MV-4-11 (cell line): ENCODE measurements at regions not wholly inside any gene's neighbourhood (a gene's known extent, or its start where the extent isn't known, plus 50 kb on each side); places are given as distances from the start of the nearest gene placed in this dataset.
"Not testable (repeated sequence)": the region's sequence is repeated elsewhere in the genome, so short reads cannot be mapped to it uniquely, and the experiment has no call there.

Experiments
- DNase-seq: peaks from one replicate; lab custom pipeline; 2025; lab: John Stamatoyannopoulos, UW

GRCh38 chr1:244758708-244759107, 76.8 kb upstream of the COX20 start:
- DNase-seq = no peak

GRCh38 chr1:244759158-244759557, 76.3 kb upstream of the COX20 start:
- DNase-seq = no peak

GRCh38 chr1:244760471-244760870, 75.0 kb upstream of the COX20 start:
- DNase-seq = no peak

DNA sequence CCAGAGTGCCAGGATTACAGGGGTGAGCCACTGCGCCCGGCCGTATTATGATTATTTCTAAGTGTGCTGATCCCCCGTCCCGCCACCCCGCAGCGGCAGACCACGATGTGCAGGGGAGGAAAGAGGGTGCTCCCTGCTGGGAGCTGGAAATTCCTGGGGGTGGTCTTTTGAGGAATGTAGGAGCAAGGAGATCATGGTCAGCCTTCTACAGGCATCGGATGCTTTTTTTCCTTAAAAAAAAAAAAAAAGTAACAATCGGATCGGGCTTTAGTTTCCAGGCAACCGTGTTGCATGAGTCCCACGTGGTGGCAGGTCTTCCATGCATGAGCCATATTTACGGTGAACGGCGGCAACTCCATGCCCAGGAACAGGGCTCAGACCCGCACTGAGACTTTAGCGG, 74.2 kb upstream of the COX20 start:
- no peak for DNase-seq

GRCh38 chr1:244762629-244763028, 72.8 kb upstream of the COX20 start:
- DNase-seq = no peak

GRCh38 chr1:244768186-244768585, 67.3 kb upstream of the COX20 start:
- no peak for DNase-seq

DNA sequence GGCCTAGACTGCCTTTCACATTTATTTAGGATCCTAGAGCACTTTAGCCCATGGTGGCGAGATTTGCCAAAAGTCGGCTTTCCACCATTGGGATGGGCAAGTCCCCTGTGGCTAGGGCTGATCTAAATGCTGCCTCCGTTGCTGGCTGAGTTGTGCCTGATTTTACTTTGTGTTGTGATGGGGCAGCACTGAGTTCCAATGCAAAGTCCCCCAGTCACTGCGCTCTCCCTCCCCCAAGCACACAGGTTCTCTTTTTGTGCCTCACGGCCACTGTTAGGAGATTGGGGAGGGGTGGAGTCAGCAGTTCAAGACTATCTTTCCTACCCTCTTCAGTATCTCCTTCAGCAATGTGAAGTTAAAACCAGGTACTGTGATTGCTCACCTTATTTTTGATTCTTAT, 66.7 kb upstream of the COX20 start:
- DNase-seq = no peak

DNA sequence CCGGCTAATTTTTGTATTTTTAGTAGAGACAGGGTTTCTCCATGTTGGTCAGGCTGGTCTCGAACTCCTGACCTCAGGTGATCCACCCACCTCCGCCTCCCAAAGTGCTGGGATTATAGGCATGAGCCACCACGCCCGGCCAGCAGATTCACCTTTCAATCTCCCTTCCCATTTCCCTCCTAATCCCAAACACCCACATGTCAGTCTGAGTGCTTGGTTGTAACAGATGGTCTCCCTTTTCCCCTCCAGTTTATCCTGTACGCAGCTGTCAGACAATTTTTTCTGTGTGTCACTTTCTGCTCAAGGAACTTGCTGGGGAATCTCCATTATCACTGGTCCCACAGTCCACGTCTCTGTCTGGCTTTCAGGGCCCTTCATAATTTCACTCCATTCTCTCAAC, 64.9 kb upstream of the COX20 start:
- not testable (repeated sequence) for DNase-seq

- no peak for DNase-seq
Observed at GRCh38 chr1:244773513-244773912, 61.9 kb upstream of the COX20 start.

GRCh38 chr1:244776783-244777182, 58.7 kb upstream of the COX20 start:
- DNase-seq = not testable (repeated sequence)

DNA sequence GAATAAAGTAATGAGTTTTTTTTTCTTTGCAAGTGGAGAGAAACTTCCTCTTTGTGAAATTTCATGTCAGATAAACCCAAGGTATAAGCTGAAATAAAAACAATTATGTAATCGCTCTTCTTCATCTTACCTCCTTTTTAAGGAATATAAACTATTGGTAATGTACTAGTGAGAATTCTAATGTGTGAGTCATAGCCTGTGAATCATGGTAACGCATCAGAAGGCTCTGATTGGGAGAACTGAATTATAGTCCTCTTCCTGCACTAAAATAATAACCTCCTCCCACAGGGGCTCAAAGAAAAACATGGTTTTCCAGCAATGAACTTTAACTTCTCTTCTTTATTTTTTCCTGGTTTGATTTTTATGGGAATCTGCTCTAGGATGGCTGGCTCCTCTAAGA, 57.1 kb upstream of the COX20 start:
- DNase-seq = peak; percentile 39

GRCh38 chr1:244779410-244779809, 56.0 kb upstream of the COX20 start:
- no peak for DNase-seq

- DNase-seq = no peak
Observed at GRCh38 chr1:244780311-244780710, 55.1 kb upstream of the COX20 start.

DNA sequence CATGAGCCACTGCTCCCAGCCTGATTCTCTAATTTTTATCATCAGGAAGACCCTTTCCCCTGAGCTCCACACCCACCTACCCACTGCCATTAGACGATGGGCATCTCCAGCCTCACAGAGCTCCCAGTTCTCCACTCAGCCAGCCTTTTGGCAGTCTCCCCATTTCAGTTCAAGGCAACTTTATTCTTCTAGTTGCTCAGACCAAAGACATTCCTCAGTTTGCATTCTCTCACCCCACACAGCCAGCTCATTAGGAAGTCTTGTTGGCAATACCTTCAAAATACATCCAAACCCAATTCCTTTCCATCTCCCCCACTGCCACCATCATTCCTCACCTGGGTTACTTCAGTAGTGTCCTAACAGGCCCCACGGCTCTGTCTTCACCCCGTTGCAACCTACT, 53.4 kb upstream of the COX20 start:
- no peak for DNase-seq

DNA sequence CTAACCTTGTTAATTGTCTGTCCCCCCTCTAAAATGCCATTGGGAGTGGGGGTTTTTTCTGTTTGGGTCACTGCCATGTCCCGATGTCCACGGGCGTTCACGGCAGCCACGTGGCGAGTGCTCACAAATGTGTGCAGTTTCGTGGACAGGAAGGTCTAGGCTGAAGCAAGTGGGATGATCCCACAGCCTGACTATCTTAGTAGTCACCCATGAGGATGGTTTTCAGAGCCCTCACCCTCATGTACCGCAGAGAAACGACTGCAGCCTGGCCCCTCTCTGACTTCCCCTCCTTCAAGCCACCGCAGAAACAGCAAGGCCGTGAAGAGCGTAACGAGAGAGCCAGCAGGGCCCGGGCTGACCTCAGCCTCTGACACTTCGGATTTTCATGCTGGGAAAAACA, 52.3 kb upstream of the COX20 start:
- no peak for DNase-seq
